ENCODE measurements at regions not wholly inside any gene's neighbourhood (a gene's known extent, or its start where the extent isn't known, plus 50 kb on each side); places are given as distances from the start of the nearest gene placed in this dataset.

DNA sequence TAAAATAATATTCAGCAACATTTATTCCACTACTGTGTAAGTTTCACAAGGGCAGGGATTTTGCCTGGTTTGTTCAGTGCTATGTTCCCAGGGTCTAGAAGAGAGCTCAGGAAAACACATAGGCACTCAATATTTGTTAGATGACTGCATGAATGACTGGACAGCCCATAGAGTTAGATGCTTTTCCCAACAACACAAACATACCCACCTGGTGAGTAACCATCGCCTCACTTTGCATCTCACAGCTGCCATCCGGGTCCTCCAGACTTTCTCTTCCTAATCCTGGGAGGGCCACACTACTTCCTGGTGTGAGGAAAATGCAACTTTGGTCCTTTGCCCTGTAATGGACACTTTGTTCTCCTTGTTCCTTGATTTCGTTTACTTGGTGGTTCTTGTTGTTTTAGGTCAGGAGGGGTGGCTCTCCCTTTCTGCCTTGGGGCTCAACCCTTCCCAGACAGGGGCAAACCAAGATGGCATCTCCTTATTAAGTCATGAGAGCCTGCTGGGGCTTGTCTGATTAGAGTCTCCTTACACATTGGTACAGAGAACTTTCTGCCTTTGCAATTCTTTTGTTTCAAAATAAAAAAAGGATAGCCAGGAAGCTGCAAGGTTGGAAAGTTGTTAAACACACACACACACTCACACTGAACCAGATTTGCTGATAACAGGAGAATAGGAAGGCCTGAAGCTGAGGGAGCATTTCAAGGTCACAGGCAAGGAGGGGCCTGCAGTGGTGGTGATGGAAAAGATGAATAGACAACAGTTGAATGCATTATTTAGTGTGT, 190.6 kb downstream of the MID1IP1 start:
- no peak for DNase-seq

DNA sequence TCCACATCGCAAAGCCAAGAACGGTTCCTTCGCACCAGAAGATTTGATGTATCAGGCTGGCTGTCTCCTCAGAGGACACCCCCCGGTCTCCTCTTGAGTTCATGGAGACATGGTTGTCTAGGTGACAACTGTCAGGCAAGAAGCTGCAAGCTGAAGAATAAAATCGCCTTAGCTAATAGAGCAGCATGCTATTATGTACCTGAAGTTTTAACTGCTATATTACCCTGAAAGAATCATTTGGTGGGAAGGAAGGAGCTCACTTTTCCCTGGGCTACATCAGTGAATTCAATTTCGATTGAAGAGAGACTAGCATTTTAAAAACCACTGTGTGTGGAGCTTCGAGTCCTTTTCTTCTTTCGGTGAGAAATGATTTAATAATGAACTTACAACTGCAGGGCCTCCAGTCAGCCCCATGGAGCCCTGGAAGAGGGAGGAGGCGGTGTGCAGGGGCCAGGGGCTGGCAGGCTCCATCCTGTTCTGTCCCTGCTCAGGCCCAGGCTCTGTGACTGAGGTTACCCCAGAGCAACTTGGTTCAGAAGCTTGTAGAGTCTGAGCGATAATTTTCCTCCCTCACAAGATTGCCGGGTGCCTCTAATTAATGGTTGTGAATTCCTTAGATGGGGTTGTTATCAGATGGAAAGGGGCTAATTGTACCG, 191.3 kb downstream of the MID1IP1 start:
- DNase-seq = no peak

DNA sequence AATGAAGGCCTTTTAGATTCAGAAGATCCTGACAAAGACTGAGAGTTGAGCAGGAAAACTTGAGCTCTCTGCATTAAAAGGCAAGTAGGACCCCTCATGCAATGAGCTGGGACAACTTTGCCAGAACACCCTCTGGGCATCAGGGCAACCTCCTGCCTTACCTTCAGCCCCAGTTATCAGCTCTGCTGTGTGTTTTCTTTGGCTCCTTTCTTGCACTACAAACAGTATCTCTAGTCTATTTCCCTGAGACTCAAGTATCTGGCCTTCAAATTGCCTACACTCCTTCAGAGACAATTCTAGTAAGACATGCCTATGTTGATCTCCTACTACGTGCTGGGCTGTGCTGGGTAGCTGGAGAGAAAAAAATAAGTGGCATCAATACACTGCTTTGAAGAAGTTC, 192.2 kb downstream of the MID1IP1 start:
- no peak for DNase-seq

DNA sequence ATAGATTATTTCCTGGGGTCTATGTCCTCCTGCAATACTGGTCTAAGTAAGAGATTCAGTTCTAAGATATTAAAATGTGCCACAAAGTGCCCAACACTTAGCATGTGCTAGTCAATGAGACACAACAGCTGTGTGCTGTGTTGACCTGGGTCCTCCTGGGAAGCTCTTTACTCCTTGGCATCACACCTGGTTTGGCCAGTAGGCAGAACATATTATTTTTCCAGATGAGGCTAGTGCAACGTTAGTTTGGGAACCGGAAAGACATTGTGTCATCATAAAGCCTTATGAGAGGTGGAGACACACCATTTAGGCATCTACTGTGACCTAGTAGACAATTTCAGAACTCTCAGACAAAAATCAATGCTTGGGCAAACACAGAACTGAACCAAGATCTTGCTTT, 197.8 kb downstream of the MID1IP1 start:
- no peak for DNase-seq

DNA sequence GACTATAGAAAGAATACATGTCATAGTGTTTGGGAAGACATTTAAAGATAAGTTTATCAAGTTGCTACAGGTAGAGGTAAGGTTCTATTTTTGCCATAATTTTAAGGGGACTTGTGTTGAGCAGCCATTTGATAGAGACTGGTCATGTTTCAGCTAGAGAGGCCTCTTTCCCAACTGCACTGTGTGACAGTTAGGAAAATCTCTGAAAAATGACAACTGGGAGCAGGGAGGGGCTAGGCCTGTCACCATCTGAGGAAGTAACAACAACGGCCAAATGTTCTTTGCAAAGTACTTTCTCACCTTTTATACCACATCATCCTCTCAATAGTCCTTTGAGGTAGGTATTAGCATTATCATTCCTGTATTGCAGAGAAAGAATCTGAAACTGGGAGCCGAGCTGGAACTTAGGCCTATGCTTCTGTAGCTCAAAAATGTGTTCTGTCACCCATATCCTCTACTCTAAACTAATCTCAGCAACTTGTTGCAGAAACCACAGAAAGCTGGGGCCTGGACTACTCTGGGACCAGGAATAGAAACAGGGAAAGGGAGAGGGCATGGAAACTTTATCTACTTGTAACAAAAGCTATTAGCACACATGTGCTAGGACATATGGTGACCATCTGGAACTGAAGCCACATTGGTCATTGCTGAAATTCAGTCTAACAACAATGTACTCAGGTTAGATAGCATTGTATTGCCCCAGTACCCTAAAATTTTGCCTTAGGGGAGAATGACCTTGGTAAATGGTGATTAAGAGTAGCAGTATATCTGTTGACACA, 198.9 kb downstream of the MID1IP1 start:
- DNase-seq = peak; percentile 27

DNA sequence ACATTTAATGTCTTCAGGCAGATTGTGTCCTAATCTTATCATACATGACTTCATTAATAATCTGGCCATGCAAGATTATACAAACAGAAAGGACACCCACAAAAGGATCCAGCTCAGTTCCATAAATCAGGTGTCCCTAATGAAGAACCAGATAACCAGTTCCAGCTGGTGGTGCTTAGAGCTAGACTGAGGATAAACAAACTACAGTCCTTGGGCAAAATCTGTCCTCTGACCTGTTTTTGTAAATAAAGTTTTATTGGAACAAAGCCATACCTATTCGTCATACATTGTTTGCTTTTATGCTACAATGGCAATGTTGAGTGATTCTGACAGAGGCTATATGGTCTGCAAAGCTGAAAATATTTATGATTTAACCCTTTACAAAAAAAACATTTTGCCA, 199.5 kb downstream of the MID1IP1 start:
- DNase-seq = no peak

DNA sequence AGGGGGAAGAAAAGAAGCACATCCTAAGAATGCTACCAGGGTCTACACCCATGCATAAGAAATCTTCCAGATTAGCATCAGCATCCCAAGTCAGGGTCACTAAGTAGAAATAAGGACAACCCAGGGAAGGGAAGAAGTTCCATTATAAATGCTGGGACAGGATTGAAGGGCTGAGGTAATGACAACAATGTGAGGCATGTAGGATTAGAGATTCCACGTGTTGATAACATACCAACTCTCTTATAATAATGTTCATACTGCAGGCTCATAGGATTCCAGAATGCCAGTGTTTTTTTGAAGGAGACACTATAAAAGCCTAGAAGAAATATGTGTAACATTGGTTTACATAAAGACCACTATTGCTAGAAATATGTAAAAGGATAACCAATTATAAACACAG, 201.2 kb downstream of the MID1IP1 start:
- DNase-seq = no peak

DNA sequence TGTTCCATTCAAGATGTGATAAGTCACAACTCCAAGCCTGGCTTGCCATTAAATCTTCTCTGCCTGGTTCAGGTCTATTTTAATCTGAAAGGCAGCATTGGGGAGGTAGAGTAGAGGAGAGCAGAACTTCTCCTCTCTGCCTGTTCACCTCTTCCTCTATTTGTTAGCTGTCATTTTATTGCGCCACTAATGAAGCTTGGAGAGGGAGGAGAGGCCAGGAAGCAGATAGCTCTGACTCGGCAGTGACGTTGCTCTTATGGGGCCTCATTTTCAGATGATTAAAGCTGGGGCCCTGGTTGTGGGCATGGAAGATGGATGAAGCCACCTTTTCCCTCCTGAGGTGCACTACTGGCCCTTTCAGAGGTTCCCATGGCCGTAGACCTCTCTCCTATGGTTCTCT, 207.3 kb downstream of the MID1IP1 start:
- DNase-seq = no peak

DNA sequence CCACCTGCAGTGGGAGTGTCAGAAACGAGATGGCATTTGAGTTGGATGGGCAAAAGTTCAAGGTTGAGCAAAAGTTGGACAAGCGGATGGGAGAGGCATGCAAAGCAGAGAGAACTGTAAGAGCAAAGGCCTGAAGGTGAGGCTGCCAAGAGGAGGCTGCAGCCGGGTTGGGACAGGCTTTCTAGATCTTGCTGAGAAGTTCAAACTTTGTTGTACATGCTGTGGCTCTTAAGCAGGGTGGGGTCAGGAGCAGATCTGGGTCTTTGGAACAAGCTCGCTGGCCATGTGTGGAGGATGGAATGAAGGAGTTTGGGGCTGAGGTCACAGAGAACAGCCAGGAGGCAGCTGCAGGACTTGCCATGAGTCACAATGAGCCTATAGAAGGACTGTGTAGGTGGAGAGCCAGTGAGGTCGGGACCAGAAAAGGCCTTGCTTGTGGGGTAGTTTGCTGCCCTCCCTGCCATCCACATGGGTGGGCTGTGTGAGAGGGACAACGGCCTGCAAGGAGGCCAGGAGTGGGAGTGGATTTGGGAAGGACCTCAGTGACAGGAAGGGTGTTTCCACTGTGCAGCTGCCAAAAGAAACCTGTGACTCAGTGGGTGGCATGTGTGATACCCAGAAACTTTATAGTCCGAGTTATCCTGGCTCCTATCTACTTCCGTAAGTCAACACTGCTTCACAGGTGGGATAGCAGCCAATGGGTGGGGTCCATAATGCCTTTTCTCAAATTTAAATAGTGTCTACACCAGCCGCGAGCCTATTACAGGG, 210.4 kb downstream of the MID1IP1 start:
- DNase-seq = no peak

DNA sequence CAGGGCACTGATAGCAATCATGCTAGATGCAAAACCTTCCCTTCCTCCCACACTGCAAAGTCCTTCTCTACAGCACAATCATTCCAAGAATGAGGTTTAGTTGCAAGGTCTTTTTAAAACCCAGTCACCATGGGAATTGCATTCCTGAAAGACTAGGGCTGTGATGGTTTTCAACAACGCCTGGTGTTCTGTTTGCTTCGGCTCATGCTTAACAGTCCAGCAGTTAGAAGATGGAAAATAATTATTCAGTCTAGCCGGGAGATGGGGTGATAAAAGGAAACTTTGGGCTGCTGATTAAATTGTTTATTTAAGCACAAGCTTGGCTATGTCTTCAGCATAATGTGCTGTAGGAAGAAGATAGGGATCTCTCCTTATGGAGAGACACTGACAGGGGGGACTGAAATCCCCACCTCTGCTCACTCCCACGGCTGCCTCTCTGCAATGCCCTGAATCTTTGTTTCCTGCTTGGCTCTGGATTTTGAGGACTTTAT, 211.4 kb downstream of the MID1IP1 start:
- DNase-seq = no peak

DNA sequence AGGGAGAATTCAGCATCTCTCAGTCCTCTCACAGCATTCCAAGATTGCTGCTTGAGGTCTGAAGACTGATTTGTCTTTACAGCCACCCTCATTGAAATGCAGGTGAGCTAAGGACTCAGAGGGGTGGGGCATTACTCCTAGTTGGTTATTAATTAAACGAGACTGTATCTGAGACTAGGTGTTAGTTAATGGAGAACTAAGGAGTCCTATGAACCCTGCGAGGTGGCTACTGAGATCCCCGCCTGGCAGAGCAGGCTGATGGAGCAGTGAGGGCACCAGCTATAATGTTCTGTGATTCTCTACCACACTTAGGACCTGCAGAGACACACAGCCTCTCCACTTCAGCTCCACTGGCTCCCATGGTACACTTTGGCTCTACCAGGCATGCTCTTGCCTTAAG, 215.3 kb downstream of the MID1IP1 start:
- DNase-seq = no peak

DNA sequence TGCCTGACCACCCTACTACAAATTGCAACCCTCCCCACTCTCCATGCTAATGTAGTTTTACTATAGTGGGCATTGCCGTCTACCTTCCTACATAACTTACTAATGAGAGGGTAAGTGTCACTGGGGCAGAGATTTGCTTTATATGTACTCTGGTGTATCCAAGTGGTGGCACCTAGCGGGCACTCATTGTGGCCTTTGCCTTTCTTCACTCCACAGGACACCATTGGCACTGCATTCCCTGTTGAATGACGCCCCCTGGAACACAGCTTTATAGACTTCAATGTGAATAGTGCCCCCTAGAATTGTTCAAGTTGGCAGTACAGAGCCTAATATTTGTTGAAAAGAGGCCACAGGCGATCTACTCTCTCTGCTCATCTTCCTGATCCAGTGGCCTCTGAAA, 215.8 kb downstream of the MID1IP1 start:
- no peak for DNase-seq

DNA sequence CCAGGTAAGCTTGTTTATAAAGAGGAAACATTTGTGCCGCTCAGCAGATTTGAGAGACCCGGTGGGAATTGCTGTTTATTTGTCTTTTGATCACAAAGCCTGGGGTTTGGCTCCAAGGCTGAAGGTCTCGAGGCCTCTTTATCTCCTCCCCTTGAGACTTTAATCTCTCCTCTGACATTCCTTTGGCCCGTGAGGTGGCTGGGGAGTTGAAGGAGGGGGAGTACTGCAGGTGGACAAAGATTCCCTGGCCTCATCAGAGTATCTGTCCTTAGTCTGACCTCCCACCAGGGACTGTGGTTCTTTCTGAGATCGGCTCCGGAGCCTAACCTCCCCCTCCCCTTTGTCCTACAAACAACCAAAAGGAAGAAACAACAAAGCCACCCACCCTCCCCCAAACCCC, 216.5 kb downstream of the MID1IP1 start:
- no peak for DNase-seq

DNA sequence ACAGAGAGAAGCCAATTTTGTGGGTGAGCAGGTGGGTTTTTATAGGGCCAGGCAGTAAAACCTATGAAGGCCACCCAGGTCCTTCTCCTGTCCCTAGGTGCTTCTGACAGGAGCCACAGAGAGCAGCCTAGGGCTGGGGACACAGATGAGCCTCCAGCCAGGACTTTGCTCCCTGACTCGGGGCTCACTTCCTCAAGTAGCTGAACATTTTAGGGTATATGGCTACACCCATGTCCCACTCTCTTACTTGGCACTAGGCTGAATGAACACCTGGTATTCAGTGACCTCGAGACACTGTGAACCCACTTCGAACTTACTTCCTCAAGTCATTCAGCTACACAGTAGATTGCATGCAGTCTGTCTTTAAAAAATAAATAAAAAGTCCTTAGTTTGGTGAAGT, 217.3 kb downstream of the MID1IP1 start:
- no peak for DNase-seq

DNA sequence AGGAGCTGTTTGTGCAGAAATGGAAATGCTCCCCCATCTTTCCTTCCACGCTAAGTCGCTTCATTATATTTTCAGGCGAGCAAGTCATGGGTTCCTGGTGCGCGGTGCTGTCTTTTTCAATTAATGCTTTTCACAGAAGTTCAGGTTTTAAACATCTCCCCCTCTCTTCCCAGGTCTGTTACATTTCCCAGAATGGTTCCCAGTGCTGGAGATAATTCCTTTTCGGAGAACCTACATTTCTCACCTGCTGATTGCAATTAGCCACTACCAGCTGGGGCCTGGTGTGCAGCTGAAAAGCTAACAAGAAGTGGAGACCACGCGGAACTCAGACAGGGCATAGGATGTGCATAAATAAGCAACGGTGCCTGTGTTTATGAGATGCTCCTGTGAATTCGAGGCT, 217.8 kb downstream of the MID1IP1 start:
- no peak for DNase-seq

DNA sequence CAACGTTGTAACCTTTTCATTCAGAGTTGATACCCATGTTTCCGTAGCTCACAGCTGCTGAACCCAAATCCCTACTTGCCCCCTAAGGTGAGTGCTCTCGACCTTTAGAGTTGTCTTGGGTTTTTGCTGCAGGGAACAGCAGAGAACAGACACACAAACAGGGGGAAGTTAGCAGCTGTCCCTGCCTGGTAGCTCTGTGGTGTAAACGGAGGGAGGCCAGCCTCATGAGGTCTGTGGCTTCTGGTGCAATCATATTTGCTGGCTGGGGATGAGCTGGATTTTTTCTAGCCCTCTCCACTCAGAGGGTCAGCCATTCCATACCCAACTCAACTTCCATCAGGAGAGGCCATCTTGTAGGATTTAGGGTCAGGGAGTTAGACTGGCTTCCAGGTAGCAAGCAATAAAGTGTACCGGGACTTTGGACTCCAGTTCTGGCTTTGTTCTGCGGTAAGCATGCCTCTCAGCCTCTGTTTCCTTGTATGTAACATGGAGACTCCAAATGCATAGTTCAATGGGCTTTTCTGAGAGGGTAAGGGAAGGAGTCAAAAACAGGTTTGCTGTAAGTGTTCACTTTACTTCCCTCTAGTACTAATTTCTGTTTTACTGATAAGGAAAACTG, 218.9 kb downstream of the MID1IP1 start:
- no peak for DNase-seq

DNA sequence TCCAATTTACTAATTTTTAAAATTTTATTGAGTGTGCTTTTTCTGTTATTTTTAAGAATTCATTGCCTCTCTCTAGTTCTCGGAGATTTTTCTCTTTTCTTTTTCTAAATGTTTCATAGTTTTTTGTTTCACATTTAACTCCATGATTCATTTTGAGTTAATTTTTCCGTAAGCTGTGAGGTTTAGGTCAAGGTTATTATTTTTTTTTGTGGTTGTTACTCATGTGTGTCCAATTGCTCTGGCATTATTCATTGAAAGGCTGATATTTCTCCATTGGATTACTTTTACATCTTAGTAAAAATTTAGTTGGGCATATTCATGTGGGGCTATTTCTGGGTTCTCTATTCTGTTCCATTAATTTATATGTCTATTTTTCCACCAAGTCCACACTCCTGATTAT, 220.8 kb downstream of the MID1IP1 start:
- no peak for DNase-seq

DNA sequence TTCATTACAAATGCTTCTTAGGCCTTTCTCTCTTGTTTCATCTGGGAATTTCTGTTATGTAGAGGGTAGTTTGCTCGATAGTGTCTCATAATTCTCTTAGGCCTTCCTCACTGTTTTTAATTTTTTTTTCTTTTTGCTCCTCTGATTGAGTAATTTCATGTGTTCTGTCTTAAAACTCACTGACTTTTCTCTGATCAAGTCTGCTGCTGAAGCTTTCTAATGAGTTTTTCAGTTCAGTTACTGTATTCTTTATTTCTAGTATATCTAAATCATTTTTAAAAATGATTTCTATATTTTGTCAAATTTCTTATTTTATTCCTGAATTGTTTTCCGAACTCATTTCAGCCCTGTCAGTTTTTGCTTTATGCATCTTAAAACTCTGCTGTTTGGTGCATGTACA, 228.0 kb downstream of the MID1IP1 start:
- DNase-seq = no peak

DNA sequence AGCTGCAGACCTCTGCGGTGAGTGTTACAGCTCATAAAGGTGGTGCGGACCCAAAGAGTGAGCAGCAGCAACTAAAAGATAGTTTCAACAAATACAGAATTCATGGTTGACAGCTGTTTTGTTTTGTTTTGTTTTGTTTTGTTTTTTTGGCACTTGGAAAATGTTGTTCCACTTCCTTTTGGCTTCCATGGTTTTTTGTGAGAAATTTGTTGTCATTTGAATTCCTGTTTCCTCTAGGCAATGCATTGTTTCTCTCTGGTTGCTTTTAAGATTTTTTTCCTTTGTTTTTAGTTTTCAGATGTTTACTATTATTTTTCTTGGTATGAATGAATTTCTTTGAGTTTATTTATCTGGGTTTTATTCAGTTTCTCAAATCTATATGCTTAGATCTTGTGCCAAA, 229.4 kb downstream of the MID1IP1 start:
- no peak for DNase-seq

DNA sequence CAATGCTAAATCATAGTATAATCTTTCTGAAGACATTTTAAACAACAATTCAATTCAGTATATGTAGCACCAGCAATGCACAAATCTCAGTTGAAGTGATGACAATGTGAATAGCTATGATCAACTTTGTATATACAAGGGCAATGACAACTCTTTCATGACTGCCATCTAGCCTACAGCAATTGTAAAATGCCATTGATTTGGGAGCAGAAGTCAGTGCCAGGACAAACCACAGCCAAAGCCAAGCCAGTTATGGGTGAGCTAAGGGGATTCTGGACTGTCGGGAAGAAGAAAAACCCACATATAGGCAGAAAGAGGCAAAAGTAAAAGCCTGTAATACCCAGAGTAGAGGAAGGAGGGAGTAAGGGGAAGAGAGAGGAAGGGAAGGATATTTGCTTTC, 238.6 kb downstream of the MID1IP1 start:
- no peak for DNase-seq

DNA sequence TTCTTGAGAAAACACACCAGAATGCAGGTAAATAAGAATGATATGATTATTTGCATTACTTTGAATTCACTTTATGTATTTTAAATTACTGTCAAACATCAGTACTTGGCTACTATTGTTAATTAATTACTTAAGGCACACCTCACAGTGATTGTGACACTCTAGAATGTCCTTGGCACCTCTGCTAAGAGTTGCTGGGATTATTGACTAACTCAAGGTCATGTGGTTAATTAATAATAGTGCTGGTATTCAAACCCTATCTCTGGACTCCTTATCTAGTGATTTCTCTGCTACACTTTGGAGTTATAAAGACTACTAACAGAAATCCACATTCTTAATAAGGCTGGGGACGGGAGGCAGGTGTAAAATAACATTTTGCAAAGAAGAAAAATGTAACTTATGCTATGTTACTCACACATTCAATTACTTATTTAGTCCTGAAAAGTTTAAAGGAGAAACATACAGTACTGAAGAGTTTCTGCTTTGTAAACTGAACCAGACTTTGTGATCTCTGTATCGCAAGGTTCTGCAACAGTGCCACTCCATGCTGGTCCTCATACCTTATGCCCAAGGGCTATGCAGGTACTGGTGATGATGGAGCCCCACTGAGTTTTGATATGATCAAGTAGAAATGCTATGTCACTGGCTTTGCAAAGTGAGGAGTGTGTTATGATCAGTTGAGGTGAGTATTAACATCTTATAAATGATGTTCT, 242.7 kb downstream of the MID1IP1 start:
- DNase-seq = no peak

All from tongue (tissue), 1 donor.